Small intestine (tissue), 7 donors: ENCODE measurements at regions not wholly inside any gene's neighbourhood (a gene's known extent, or its start where the extent isn't known, plus 50 kb on each side); places are given as distances from the start of the nearest gene placed in this dataset.

Source experiments
- DNase-seq, 2 donors: peaks; one replicate each; pipeline versions ENCODE4 v3.0.0 to v3.0.0-alpha.2; 2013
- FAIRE-seq: peaks from 2 replicates; lab custom pipeline; 2012; peaks lifted over from hg19 to GRCh38; lab: Jason Lieb, UNC
- H3K27ac ChIP-seq, 3 donors: one replicate each; pipeline ENCODE4 v1.5.1; 2013; ENCODE audit warnings: low read length in 2 of 3, mild to moderate bottlenecking in 2 of 3, control low read depth in 1 of 3, inconsistent platforms in 1 of 3, low read depth in 1 of 3, moderate library complexity in 1 of 3
- H3K27me3 ChIP-seq, 3 donors: one replicate each; pipeline ENCODE4 v1.6.1; 2013; ENCODE audit warnings: low read length in 3 of 3, inconsistent platforms in 1 of 3; ENCODE audit not compliant: control insufficient read depth in 3 of 3, insufficient read depth in 3 of 3
- H3K36me3 ChIP-seq, 3 donors: one replicate each; pipeline ENCODE4 v1.6.1; 2013; ENCODE audit warnings: low read length in 3 of 3, inconsistent platforms in 1 of 3, low read depth in 1 of 3, mild to moderate bottlenecking in 1 of 3, moderate library complexity in 1 of 3; ENCODE audit not compliant: control insufficient read depth in 3 of 3, insufficient read depth in 2 of 3
- H3K4me1 ChIP-seq, 3 donors: one replicate each; pipeline ENCODE4 v1.6.1; 2013; ENCODE audit warnings: low read length in 2 of 3, inconsistent platforms in 1 of 3, low read depth in 1 of 3, mild to moderate bottlenecking in 1 of 3, moderate library complexity in 1 of 3; ENCODE audit not compliant: control insufficient read depth in 3 of 3, insufficient read depth in 2 of 3
- H3K4me3 ChIP-seq, 3 donors: one replicate each; pipeline ENCODE4 v1.5.1; 2013; ENCODE audit warnings: low read length in 3 of 3, control low read depth in 1 of 3, inconsistent platforms in 1 of 3, low read depth in 1 of 3, mild to moderate bottlenecking in 1 of 3, moderate library complexity in 1 of 3
- H3K9me3 ChIP-seq, 2 donors: one replicate each; pipeline ENCODE4 v1.6.1; 2013; ENCODE audit warnings: low read depth in 1 of 2, low read length in 1 of 2; ENCODE audit not compliant: control insufficient read depth in 2 of 2, insufficient read depth in 1 of 2
- WGBS, 3 donors: extraction: QIAGEN DNeasy Blood & Tissue Kit; methylation state at CpG; one replicate each; pipeline ENCODE4 v1.1.7; 2013; 5-methylcytosine and 5-hydroxymethylcytosine counted together
- donor health status: healthy with polysubstance abuse.
- donor health status: control.
- donor health status: control.
- donor health status: Bipolar disorder and iron deficiency.
- donor health status: healthy.

- Histone ChIP-seq H3K27me3 (no peaks in the 10 kb centered on the region), H3K27ac (peak overlapping the region in 2 of 3 donors; percentile 60 to 95), H3K9me3 (no peaks in the 10 kb centered on the region), H3K4me3 (no peak overlapping the region), H3K4me1 (peaks cover 9 to 38% (median 21%) of the 10 kb centered on the region in 3 donors), H3K36me3 (no peaks in the 10 kb centered on the region)
- FAIRE-seq (no peak), DNase-seq (no peak)
- 65 to 81% (median 78%) methylated on average over 5 of the region's 5 CpGs for WGBS, 3 donors
Measured at GRCh38 chr1:234906654-234907053, 222.0 kb downstream of the TOMM20 start.

- FAIRE-seq (no peak), DNase-seq (no peak)
- Histone ChIP-seq H3K4me3 (no peak overlapping the region), H3K36me3 (no peaks in the 10 kb centered on the region), H3K27me3 (no peaks in the 10 kb centered on the region), H3K27ac (no peak overlapping the region), H3K9me3 (no peaks in the 10 kb centered on the region), H3K4me1 (peaks cover 4 to 27% (median 6%) of the 10 kb centered on the region in 3 donors)
- 87 to 93% (median 88%) methylated on average over 7 of the region's 7 CpGs for WGBS, 3 donors
Measured at GRCh38 chr1:234902774-234903547, 225.7 kb downstream of the TOMM20 start.

GRCh38 chr1:234901491-234902049 lies 227.1 kb downstream of the TOMM20 start:
- no peak overlapping the region for H3K27ac ChIP-seq
- no peaks in the 10 kb centered on the region for H3K36me3 ChIP-seq
- H3K27me3 ChIP-seq = no peaks in the 10 kb centered on the region
- FAIRE-seq (no peak), DNase-seq (no peak)
- H3K4me1 ChIP-seq = peaks cover 0 to 16% (median 0%) of the 10 kb centered on the region in 3 donors
- H3K9me3 ChIP-seq = no peaks in the 10 kb centered on the region
- 91 to 94% (median 93%) methylated on average over 10 of the region's 10 CpGs for WGBS, 3 donors
- H3K4me3 ChIP-seq = no peak overlapping the region

- DNase-seq (no peak), FAIRE-seq (no peak)
- no peak overlapping the region for H3K4me3 ChIP-seq
- 89 to 98% (median 91%) methylated on average over 3 of the region's 3 CpGs for WGBS, 3 donors
- H3K36me3 ChIP-seq = no peaks in the 10 kb centered on the region
- no peaks in the 10 kb centered on the region for H3K27me3 ChIP-seq
- H3K4me1 ChIP-seq = peaks cover 0 to 12% (median 0%) of the 10 kb centered on the region in 3 donors
- no peaks in the 10 kb centered on the region for H3K9me3 ChIP-seq
- no peak overlapping the region for H3K27ac ChIP-seq
Measured at GRCh38 chr1:234900595-234900994, 228.0 kb downstream of the TOMM20 start.

GRCh38 chr1:234899730-234900072 lies 228.9 kb downstream of the TOMM20 start:
- DNase-seq = no peak

GRCh38 chr1:234899041-234899729 lies 229.5 kb downstream of the TOMM20 start:
- Histone ChIP-seq H3K27me3 (no peaks in the 10 kb centered on the region), H3K4me3 (no peak overlapping the region), H3K4me1 (peaks cover 0 to 12% (median 0%) of the 10 kb centered on the region in 3 donors), H3K36me3 (no peaks in the 10 kb centered on the region), H3K9me3 (no peaks in the 10 kb centered on the region), H3K27ac (peak overlapping the region in 2 of 3 donors; percentile 20 to 39)
- 48 to 66% (median 49%) methylated on average over 11 of the region's 11 CpGs for WGBS, 3 donors
- peak in 1 of 2 donors; percentile 56 for DNase-seq
- FAIRE-seq = no peak

More at GRCh38 chr1:234899730-234900072, 228.9 kb downstream of the TOMM20 start:
- Histone ChIP-seq H3K36me3 (no peaks in the 10 kb centered on the region), H3K27me3 (no peaks in the 10 kb centered on the region), H3K4me1 (peaks cover 0 to 12% (median 0%) of the 10 kb centered on the region in 3 donors), H3K4me3 (no peak overlapping the region), H3K9me3 (no peaks in the 10 kb centered on the region), H3K27ac (no peak overlapping the region)
- 90 to 94% (median 92%) methylated on average over 13 of the region's 13 CpGs for WGBS, 3 donors
- FAIRE-seq = no peak

GRCh38 chr1:234898455-234899033 lies 230.1 kb downstream of the TOMM20 start:
- Histone ChIP-seq H3K9me3 (no peaks in the 10 kb centered on the region), H3K36me3 (no peaks in the 10 kb centered on the region), H3K4me3 (no peak overlapping the region), H3K4me1 (peaks cover 0 to 12% (median 0%) of the 10 kb centered on the region in 3 donors), H3K27me3 (no peaks in the 10 kb centered on the region), H3K27ac (peak overlapping the region in 2 of 3 donors; percentile 20 to 39)
- no peak for FAIRE-seq
- no peak for DNase-seq
- WGBS, 3 donors = 82 to 90% (median 84%) methylated on average over 9 of the region's 9 CpGs

GRCh38 chr1:234897754-234898454 lies 230.7 kb downstream of the TOMM20 start:
- Histone ChIP-seq H3K27me3 (no peaks in the 10 kb centered on the region), H3K4me1 (peaks cover 0 to 12% (median 0%) of the 10 kb centered on the region in 3 donors), H3K27ac (no peak overlapping the region), H3K9me3 (no peaks in the 10 kb centered on the region), H3K4me3 (no peak overlapping the region), H3K36me3 (no peaks in the 10 kb centered on the region)
- DNase-seq (no peak), FAIRE-seq (no peak)
- WGBS, 3 donors = 72 to 88% (median 78%) methylated on average over 10 of the region's 10 CpGs
